ENCODE measurements at regions not wholly inside any gene's neighbourhood (a gene's known extent, or its start where the extent isn't known, plus 50 kb on each side); places are given as distances from the start of the nearest gene placed in this dataset.

- Histone ChIP-seq H3K9me3 (no peaks in the 10 kb centered on the region), H3K4me3 (no peak overlapping the region), H3K27me3 (no peaks in the 10 kb centered on the region), H3K27ac (no peak overlapping the region), H3K36me3 (no peaks in the 10 kb centered on the region), H3K4me1 (no peaks in the 10 kb centered on the region)
- no peak for TF ChIP-seq CTCF (IDR thresholded peaks at IDR 0.05)
- no peak for DNase-seq
- intact Hi-C loops (cut with DNase I; ENCODE audit: low total_unique reads): no loop called here
These were observed 716.0 kb downstream of the XPNPEP1 start for GRCh38 chr10:109207361-109207760.

DNA sequence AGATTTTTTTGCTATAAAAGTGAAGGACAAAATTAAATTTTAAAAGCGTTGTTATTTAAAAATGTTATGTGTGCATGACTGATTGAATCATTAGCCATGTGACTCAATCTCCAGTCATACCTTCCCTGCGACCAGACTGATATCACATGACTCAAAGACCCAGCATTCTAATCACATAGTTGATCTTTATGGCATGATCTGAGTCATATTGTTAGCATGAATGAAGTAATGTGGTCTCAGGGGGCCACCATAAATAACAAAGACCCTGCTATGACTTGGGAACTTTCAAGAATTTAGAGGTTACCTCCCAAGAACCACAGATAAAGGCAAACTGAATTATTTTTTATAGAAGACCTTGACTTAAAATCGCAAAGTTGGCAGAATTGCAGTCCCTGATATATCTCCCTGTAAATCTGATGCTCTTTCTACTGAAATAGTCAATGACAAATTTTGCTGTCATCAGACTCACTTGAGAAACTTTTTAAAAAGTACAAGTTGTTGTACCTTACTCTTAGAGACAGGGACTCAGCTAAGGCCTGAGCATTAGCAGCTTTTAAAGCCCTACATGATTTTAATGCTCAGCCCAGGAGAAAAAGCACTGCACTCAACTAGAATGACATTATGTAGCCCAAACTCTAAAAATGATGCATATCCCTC, 717.3 kb downstream of the XPNPEP1 start:
- no peaks in the 10 kb centered on the region for H3K9me3 ChIP-seq
- intact Hi-C loops (cut with DNase I; ENCODE audit: low total_unique reads): no loop called here
- H3K27ac ChIP-seq: no peak overlapping the region
- H3K4me1 ChIP-seq: no peaks in the 10 kb centered on the region
- TF ChIP-seq CTCF (IDR thresholded peaks at IDR 0.05): no peak
- no peak for DNase-seq
- H3K4me3 ChIP-seq: no peak overlapping the region
- no peaks in the 10 kb centered on the region for H3K27me3 ChIP-seq
- no peaks in the 10 kb centered on the region for H3K36me3 ChIP-seq

GRCh38 chr10:109203646-109204353, 719.5 kb downstream of the XPNPEP1 start:
- intact Hi-C loops (cut with DNase I; ENCODE audit: low total_unique reads): no loop called here
- H3K27me3 ChIP-seq: no peaks in the 10 kb centered on the region
- TF ChIP-seq CTCF (IDR thresholded peaks at IDR 0.05): no peak
- H3K9me3 ChIP-seq: no peaks in the 10 kb centered on the region
- no peaks in the 10 kb centered on the region for H3K4me1 ChIP-seq
- DNase-seq: no peak
- no peak overlapping the region for H3K4me3 ChIP-seq
- H3K27ac ChIP-seq: no peak overlapping the region
- H3K36me3 ChIP-seq: no peaks in the 10 kb centered on the region

DNA sequence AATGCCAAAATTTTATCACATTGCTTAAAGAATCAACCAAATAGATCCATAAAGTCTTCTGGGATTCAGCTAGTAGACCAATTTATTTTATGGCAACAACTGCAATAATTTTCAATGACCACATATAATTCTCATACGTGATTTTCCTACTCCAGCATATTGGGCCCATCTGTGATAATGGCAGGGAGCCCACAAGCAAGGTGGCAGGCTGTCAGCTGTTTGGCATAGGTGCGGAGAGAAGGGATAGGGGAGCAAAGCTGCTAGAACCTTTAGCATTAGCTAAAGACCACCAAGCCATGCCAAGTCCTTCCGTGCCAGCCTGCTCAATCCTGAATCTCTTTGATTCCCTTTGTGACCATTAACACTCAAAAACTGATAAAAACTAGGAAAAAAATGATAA, 721.2 kb downstream of the XPNPEP1 start:
- intact Hi-C loops (cut with DNase I; ENCODE audit: low total_unique reads): no loop called here
- Histone ChIP-seq H3K4me3 (no peak overlapping the region), H3K27ac (no peak overlapping the region), H3K9me3 (no peaks in the 10 kb centered on the region), H3K4me1 (no peaks in the 10 kb centered on the region), H3K36me3 (no peaks in the 10 kb centered on the region), H3K27me3 (no peaks in the 10 kb centered on the region)
- no peak for TF ChIP-seq CTCF (IDR thresholded peaks at IDR 0.05)
- no peak for DNase-seq

- Histone ChIP-seq H3K4me1 (no peaks in the 10 kb centered on the region), H3K9me3 (no peaks in the 10 kb centered on the region), H3K27me3 (no peaks in the 10 kb centered on the region), H3K4me3 (no peak overlapping the region), H3K27ac (no peak overlapping the region), H3K36me3 (no peaks in the 10 kb centered on the region)
- intact Hi-C loops (cut with DNase I; ENCODE audit: low total_unique reads): no loop called here
- no peak for DNase-seq
- TF ChIP-seq CTCF (IDR thresholded peaks at IDR 0.05): no peak
These were observed 722.7 kb downstream of the XPNPEP1 start for GRCh38 chr10:109200646-109201045.
